NB4 (cell line): ENCODE measurements at regions not wholly inside any gene's neighbourhood (a gene's known extent, or its start where the extent isn't known, plus 50 kb on each side); places are given as distances from the start of the nearest gene placed in this dataset.

Experiments
- DNase-seq: peaks from one replicate; pipeline ENCODE4 v3.0.0; 2010; ENCODE audit warnings: low read depth
- H3K4me3 ChIP-seq: one replicate; pipeline ENCODE4 v1.5.1; 2011; ENCODE audit warnings: mild to moderate bottlenecking, low read depth, low read length, moderate library complexity
- MAX ChIP-seq: IDR thresholded peaks from 2 replicates; pipeline ENCODE4 v1.6.1; 2011; ENCODE audit warnings: low read depth, low read length
- MYC ChIP-seq: IDR thresholded peaks from 2 replicates; pipeline ENCODE4 v1.6.1; 2011; ENCODE audit warnings: low read depth, low read length
- POLR2A ChIP-seq: IDR thresholded peaks from 2 replicates; pipeline ENCODE4 v1.6.1; 2011; ENCODE audit warnings: mild to moderate bottlenecking; ENCODE audit not compliant: insufficient read length; ENCODE audit errors: extremely low read depth
- TF ChIP-seq, protein P1 (sequence below): IDR thresholded peaks from one replicate; pipeline ENCODE4 v1.5.1; 2012; ENCODE audit warnings: low read depth, low read length

DNA sequence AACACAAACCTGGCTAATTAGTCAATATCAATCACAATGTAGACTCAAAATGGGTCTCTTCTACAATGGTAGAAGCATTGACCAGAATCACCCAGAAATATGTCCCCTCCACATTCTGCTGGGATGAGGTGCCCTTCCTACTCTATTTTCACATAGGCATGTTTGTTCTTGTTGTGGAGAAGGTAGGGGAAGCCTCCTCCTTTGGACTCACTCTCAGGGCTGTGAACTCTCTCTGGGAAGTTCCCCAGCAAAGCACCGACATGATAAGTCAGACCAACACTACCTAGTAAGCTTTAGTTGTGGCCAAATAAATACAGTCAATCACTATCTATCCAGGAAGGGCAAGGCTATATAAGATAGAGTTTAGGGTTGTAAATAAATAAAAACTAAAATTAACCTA lies 194.5 kb upstream of the UBL3 start:
- TF ChIP-seq POLR2A (no peak), MAX (no peak), MYC (no peak)
- TF ChIP-seq, protein P1, sequence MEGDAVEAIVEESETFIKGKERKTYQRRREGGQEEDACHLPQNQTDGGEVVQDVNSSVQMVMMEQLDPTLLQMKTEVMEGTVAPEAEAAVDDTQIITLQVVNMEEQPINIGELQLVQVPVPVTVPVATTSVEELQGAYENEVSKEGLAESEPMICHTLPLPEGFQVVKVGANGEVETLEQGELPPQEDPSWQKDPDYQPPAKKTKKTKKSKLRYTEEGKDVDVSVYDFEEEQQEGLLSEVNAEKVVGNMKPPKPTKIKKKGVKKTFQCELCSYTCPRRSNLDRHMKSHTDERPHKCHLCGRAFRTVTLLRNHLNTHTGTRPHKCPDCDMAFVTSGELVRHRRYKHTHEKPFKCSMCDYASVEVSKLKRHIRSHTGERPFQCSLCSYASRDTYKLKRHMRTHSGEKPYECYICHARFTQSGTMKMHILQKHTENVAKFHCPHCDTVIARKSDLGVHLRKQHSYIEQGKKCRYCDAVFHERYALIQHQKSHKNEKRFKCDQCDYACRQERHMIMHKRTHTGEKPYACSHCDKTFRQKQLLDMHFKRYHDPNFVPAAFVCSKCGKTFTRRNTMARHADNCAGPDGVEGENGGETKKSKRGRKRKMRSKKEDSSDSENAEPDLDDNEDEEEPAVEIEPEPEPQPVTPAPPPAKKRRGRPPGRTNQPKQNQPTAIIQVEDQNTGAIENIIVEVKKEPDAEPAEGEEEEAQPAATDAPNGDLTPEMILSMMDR: no peak
- H3K4me3 ChIP-seq: no peak overlapping the region
- DNase-seq: no peak

GRCh38 chr13:30043631-30043925 lies 193.2 kb upstream of the UBL3 start:
- TF ChIP-seq, protein P1: no peak
- TF ChIP-seq POLR2A (no peak), MAX (no peak), MYC (no peak)
- DNase-seq: no peak
- H3K4me3 ChIP-seq: no peak overlapping the region

GRCh38 chr13:30042891-30043630 lies 192.6 kb upstream of the UBL3 start:
- H3K4me3 ChIP-seq: no peak overlapping the region
- DNase-seq: no peak
- TF ChIP-seq, protein P1: no peak
- no peak for TF ChIP-seq MYC
- no peak for TF ChIP-seq MAX
- TF ChIP-seq POLR2A: no peak

- no peak overlapping the region for H3K4me3 ChIP-seq
Observed at GRCh38 chr13:30042272-30042671, 191.9 kb upstream of the UBL3 start.

DNA sequence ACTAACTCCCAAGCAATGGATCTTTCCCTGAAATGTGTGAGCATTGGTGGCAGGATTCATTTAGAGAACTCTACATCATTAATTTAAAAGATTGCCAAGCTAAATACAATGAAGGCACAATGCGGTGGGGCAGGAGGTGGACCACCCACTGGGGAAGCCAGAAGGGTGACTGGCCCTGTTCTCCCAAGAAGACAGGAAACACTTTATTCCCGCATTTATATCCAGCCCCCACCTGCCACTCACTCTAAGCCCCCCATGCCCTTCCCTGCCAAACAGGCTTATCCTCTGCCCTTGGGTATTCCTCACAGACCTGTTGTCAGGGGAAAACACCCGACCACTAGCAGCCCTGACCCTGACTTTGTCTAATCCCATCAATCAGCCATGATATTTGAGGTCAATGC lies 189.1 kb upstream of the UBL3 start:
- no peak overlapping the region for H3K4me3 ChIP-seq
- DNase-seq: no peak
- no peak for TF ChIP-seq MYC

More at GRCh38 chr13:30042272-30042671, 191.9 kb upstream of the UBL3 start:
- no peak for DNase-seq
- TF ChIP-seq MAX: no peak
- TF ChIP-seq MYC: no peak
- TF ChIP-seq POLR2A: no peak
- TF ChIP-seq, protein P1: no peak

- TF ChIP-seq MAX: no peak
- TF ChIP-seq, protein P1: no peak
- TF ChIP-seq POLR2A: no peak
- no peak for TF ChIP-seq MYC
- H3K4me3 ChIP-seq: no peak overlapping the region
- peak; percentile 29 for DNase-seq
Observed at GRCh38 chr13:30038884-30039283, 188.5 kb upstream of the UBL3 start.
